DND-41 (cell line): ENCODE measurements at regions not wholly inside any gene's neighbourhood (a gene's known extent, or its start where the extent isn't known, plus 50 kb on each side); places are given as distances from the start of the nearest gene placed in this dataset.

ENCODE experiments used
- ATAC-seq: fragments of 200-7000 bp; cut with Tn5 transposase; 3 replicates; pipeline ENCODE4 v1.9.1; 2021; ENCODE audit warnings: low read depth; ENCODE audit not compliant: insufficient read depth
- DNase-seq: peaks from one replicate; pipeline ENCODE4 v3.0.0-alpha.2; 2020
- H2AFZ ChIP-seq: 2 replicates; pipeline ENCODE4 v1.6.0; 2012; ENCODE audit warnings: low read depth, low read length
- H3K27ac ChIP-seq: 2 replicates; pipeline ENCODE4 v1.5.1; 2012; ENCODE audit warnings: low read length, inconsistent platforms
- H3K27me3 ChIP-seq: fragments of 200-600 bp; sonication (generic); 2 replicates; pipeline ENCODE4 v1.6.0; 2012; ENCODE audit warnings: low read length, mild to moderate bottlenecking, inconsistent platforms; ENCODE audit not compliant: insufficient read depth, poor library complexity
- H3K36me3 ChIP-seq: 2 replicates; pipeline ENCODE4 v1.5.1; 2012; ENCODE audit warnings: low read length, inconsistent platforms; ENCODE audit not compliant: insufficient read depth
- H3K4me1 ChIP-seq: 2 replicates; pipeline ENCODE4 v1.5.1; 2012; ENCODE audit warnings: mild to moderate bottlenecking, low read length; ENCODE audit not compliant: insufficient read depth
- H3K4me2 ChIP-seq: 2 replicates; pipeline ENCODE4 v1.6.0; 2012; ENCODE audit warnings: mild to moderate bottlenecking, moderate library complexity, low read length, inconsistent platforms; ENCODE audit not compliant: insufficient read depth
- H3K4me3 ChIP-seq, 2 experiments: fragments of 200-600 bp in 1 of 2; shearing (Covaris generic) in 1 of 2; 2 replicates each; pipeline ENCODE4 v1.5.1; 2012 to 2016; ENCODE audit warnings: inconsistent platforms in 2 of 2, low read length in 2 of 2, mild to moderate bottlenecking in 2 of 2, low read depth in 1 of 2, moderate library complexity in 1 of 2
- H3K79me2 ChIP-seq: 2 replicates; pipeline ENCODE4 v1.6.0; 2012; ENCODE audit warnings: low read length, inconsistent platforms; ENCODE audit not compliant: insufficient read depth
- H3K9ac ChIP-seq: 2 replicates; pipeline ENCODE4 v1.6.0; 2012; ENCODE audit warnings: low read depth, mild to moderate bottlenecking, inconsistent platforms, low read length, moderate library complexity
- H3K9me3 ChIP-seq: 2 replicates; pipeline ENCODE4 v1.5.1; 2012; ENCODE audit warnings: low read length, moderate library complexity, mild to moderate bottlenecking, inconsistent platforms; ENCODE audit not compliant: insufficient read depth, severe bottlenecking
- H4K20me1 ChIP-seq: 2 replicates; pipeline ENCODE4 v1.6.0; 2012; ENCODE audit warnings: low read length; ENCODE audit not compliant: insufficient read depth
- CTCF ChIP-seq: IDR thresholded peaks from 2 replicates; pipeline ENCODE4 v1.5.1; 2012; ENCODE audit warnings: borderline replicate concordance, low read length, moderate library complexity, mild to moderate bottlenecking; ENCODE audit not compliant: poor library complexity, severe bottlenecking; ENCODE audit errors: extremely low read depth
- EZH2 ChIP-seq: IDR thresholded peaks from 3 replicates; pipeline ENCODE4 v1.6.1; 2012; ENCODE audit warnings: borderline replicate concordance, low read depth, mild to moderate bottlenecking, moderate library complexity, low read length, inconsistent platforms; ENCODE audit not compliant: severe bottlenecking

- Histone ChIP-seq H3K4me3 (no peak overlapping the region), H3K27me3 (no peaks in the 10 kb centered on the region), H3K9ac (no peak overlapping the region), H3K36me3 (no peaks in the 10 kb centered on the region), H3K27ac (no peak overlapping the region), H3K79me2 (no peaks in the 10 kb centered on the region), H3K4me1 (no peaks in the 10 kb centered on the region), H3K9me3 (no peaks in the 10 kb centered on the region), H3K4me2 (no peak overlapping the region), H2AFZ (no peak overlapping the region), H4K20me1 (no peaks in the 10 kb centered on the region)
- no peak for DNase-seq
- TF ChIP-seq EZH2 = no peak
- no peak for TF ChIP-seq CTCF
- no peak for ATAC-seq
Observed at GRCh38 chr5:89269721-89270120, 386.7 kb upstream of the MEF2C start.

GRCh38 chr5:89268460-89268859 lies 385.5 kb upstream of the MEF2C start:
- Histone ChIP-seq H3K9ac (no peak overlapping the region), H3K4me3 (no peak overlapping the region), H3K27me3 (no peaks in the 10 kb centered on the region), H3K36me3 (no peaks in the 10 kb centered on the region), H3K9me3 (no peaks in the 10 kb centered on the region), H3K79me2 (no peaks in the 10 kb centered on the region), H3K4me1 (no peaks in the 10 kb centered on the region), H4K20me1 (no peaks in the 10 kb centered on the region), H3K4me2 (no peak overlapping the region), H3K27ac (no peak overlapping the region), H2AFZ (no peak overlapping the region)
- ATAC-seq = no peak
- TF ChIP-seq EZH2 = no peak
- TF ChIP-seq CTCF = no peak
- no peak for DNase-seq

GRCh38 chr5:89267788-89268187 lies 384.8 kb upstream of the MEF2C start:
- H3K4me2 ChIP-seq = no peak overlapping the region
- DNase-seq (no peak), ATAC-seq (no peak)
- H3K27me3 ChIP-seq = no peaks in the 10 kb centered on the region
- H3K27ac ChIP-seq = no peak overlapping the region
- no peaks in the 10 kb centered on the region for H4K20me1 ChIP-seq
- no peak overlapping the region for H3K9ac ChIP-seq
- H3K4me1 ChIP-seq = no peaks in the 10 kb centered on the region
- no peak overlapping the region for H2AFZ ChIP-seq
- H3K4me3 ChIP-seq = no peak overlapping the region
- H3K9me3 ChIP-seq = no peaks in the 10 kb centered on the region
- no peaks in the 10 kb centered on the region for H3K79me2 ChIP-seq
- H3K36me3 ChIP-seq = no peaks in the 10 kb centered on the region
- TF ChIP-seq CTCF (no peak), EZH2 (no peak)
